Gastrocnemius medialis (tissue), 4 donors: ENCODE measurements at regions not wholly inside any gene's neighbourhood (a gene's known extent, or its start where the extent isn't known, plus 50 kb on each side); places are given as distances from the start of the nearest gene placed in this dataset.

Experiments
- ATAC-seq, 2 donors: fragments of 150-250 bp; one replicate each; pipeline ENCODE4 v1.9.1; 2016
- DNase-seq, 2 donors: peaks; one replicate each; pipeline ENCODE4 v3.0.0-alpha.2; 2019
- H3K27ac ChIP-seq, 4 donors: fragments of 200-600 bp; sonication (generic); 1 replicate in 1 of 4; 2 replicates in 3 of 4; pipeline ENCODE4 v1.5.1; 2016 to 2018; ENCODE audit warnings: mild to moderate bottlenecking in 2 of 4, moderate library complexity in 1 of 4
- H3K27me3 ChIP-seq, 3 donors: fragments of 200-600 bp; sonication (generic) in 2 of 3; 1 replicate in 1 of 3; 2 replicates in 2 of 3; pipeline versions ENCODE4 v1.5.1 to v1.6.0; 2016 to 2019; ENCODE audit warnings: mild to moderate bottlenecking in 1 of 3, moderate library complexity in 1 of 3
- H3K36me3 ChIP-seq, 2 donors: fragments of 200-600 bp; sonication (generic) in 1 of 2; one replicate each; pipeline ENCODE4 v1.5.1; 2017 to 2018
- H3K4me1 ChIP-seq, 2 donors: fragments of 200-600 bp; sonication (generic) in 1 of 2; one replicate each; pipeline ENCODE4 v1.5.1; 2016 to 2017; ENCODE audit warnings: mild to moderate bottlenecking in 2 of 2
- H3K4me3 ChIP-seq, 4 donors: fragments of 200-600 bp; sonication (generic) in 3 of 4; 1 replicate in 1 of 4; 2 replicates in 3 of 4; pipeline ENCODE4 v1.5.1; 2016 to 2019; ENCODE audit warnings: mild to moderate bottlenecking in 2 of 4
- H3K9me3 ChIP-seq, 3 donors: fragments of 200-600 bp; sonication (generic) in 2 of 3; 1 replicate in 1 of 3; 2 replicates in 2 of 3; pipeline ENCODE4 v1.5.1; 2016 to 2019
- POLR2A ChIP-seq, 2 donors: fragments of 450-650 bp; IDR thresholded peaks; one replicate each; pipeline ENCODE4 v1.6.1; 2017; ENCODE audit warnings: antibody characterized with exemption in 2 of 2, mild to moderate bottlenecking in 2 of 2, moderate library complexity in 2 of 2
- in situ Hi-C, 4 donors: fragments of 200-750 bp; cut with MboI; loops; one replicate each; pipeline versions ENCODE4 v1.15.0 to v1.8.0; 2017; ENCODE audit warnings: low sequenced_read_pairs in 4 of 4
- intact Hi-C: fragments of 100-400 bp; cut with DNase I; formaldehyde crosslinking; loops from one replicate; pipeline ENCODE4 v1.15.1; 2023; ENCODE audit warnings: low total_unique reads
- TF ChIP-seq, protein P1 (sequence below), 5 experiments: fragments of 450-650 bp in 3 of 5; fragments of 200-600 bp in 2 of 5; sonication (generic) in 2 of 5; IDR thresholded peaks in 4 of 5; conservative IDR thresholded peaks in 1 of 5; 1 replicate in 4 of 5; 2 replicates in 1 of 5; pipeline ENCODE4 v1.5.1; 2016 to 2019; ENCODE audit warnings: antibody characterized with exemption in 5 of 5, mild to moderate bottlenecking in 3 of 5, moderate library complexity in 3 of 5

GRCh38 chr13:91228108-91228507 is 119.4 kb upstream of the MIR17HG start:
- no peak for ATAC-seq
- H3K27me3 ChIP-seq, result no peaks in the 10 kb centered on the region
- in situ Hi-C loops, result no loop called here
- H3K36me3 ChIP-seq, result no peaks in the 10 kb centered on the region
- no peak for TF ChIP-seq POLR2A (IDR thresholded peaks at IDR 0.05)
- TF ChIP-seq, protein P1, sequence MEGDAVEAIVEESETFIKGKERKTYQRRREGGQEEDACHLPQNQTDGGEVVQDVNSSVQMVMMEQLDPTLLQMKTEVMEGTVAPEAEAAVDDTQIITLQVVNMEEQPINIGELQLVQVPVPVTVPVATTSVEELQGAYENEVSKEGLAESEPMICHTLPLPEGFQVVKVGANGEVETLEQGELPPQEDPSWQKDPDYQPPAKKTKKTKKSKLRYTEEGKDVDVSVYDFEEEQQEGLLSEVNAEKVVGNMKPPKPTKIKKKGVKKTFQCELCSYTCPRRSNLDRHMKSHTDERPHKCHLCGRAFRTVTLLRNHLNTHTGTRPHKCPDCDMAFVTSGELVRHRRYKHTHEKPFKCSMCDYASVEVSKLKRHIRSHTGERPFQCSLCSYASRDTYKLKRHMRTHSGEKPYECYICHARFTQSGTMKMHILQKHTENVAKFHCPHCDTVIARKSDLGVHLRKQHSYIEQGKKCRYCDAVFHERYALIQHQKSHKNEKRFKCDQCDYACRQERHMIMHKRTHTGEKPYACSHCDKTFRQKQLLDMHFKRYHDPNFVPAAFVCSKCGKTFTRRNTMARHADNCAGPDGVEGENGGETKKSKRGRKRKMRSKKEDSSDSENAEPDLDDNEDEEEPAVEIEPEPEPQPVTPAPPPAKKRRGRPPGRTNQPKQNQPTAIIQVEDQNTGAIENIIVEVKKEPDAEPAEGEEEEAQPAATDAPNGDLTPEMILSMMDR (IDR thresholded peaks at IDR 0.05 in 4 of 5, conservative IDR thresholded peaks at IDR 0.05 in 1 of 5), result no peak
- H3K9me3 ChIP-seq, result no peaks in the 10 kb centered on the region
- no peak for DNase-seq
- no peaks in the 10 kb centered on the region for H3K4me1 ChIP-seq
- H3K27ac ChIP-seq, result no peak overlapping the region
- intact Hi-C loops, result no loop called here
- no peak overlapping the region for H3K4me3 ChIP-seq

DNA sequence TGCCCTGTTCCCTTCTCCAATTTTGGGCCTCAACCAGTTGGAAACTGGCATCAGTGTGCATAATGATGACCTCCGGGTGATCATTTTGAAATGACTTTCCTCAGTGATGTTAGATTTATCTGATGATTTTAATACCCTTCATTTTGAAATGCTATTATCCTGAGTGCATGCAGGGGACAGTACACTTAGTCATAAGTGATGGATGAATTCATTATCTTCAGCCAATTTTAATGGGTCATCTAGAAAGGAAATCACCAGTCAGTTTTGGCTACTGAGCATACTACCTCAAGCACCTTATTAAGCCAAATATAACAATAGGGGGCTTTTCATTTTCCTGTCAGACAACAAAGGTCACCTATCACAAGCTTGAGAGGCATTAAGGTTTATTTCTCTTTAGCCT is 118.5 kb upstream of the MIR17HG start:
- in situ Hi-C loops, result no loop called here
- TF ChIP-seq POLR2A (IDR thresholded peaks at IDR 0.05), result no peak
- no peaks in the 10 kb centered on the region for H3K36me3 ChIP-seq
- intact Hi-C loops, result no loop called here
- H3K27me3 ChIP-seq, result no peaks in the 10 kb centered on the region
- H3K4me3 ChIP-seq, result no peak overlapping the region
- no peaks in the 10 kb centered on the region for H3K4me1 ChIP-seq
- no peaks in the 10 kb centered on the region for H3K9me3 ChIP-seq
- ATAC-seq (no peak), DNase-seq (no peak)
- no peak overlapping the region for H3K27ac ChIP-seq

DNA sequence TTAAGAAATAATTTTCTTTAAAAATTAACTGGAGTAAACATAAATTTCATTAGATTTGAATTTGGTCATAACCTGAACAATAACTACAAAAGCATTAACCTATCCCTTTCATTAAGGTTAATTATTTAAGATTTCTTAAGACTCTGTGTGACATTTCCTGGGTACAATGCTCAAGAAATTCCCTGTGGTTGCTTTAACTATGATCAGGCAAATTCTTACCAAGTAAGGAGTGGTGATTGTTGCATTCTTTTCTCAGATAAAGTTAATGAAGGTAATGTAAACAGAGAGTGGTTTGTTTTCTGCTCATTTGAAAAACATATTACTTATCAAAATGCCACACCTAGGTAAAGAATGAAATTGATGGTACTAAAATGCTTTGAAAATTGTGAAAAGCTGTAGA is 114.8 kb upstream of the MIR17HG start:
- DNase-seq (no peak), ATAC-seq (no peak)
- Histone ChIP-seq H3K4me1 (no peaks in the 10 kb centered on the region), H3K9me3 (no peaks in the 10 kb centered on the region), H3K27me3 (no peaks in the 10 kb centered on the region), H3K36me3 (no peaks in the 10 kb centered on the region), H3K4me3 (no peak overlapping the region), H3K27ac (no peak overlapping the region)
- in situ Hi-C loops, result no loop called here
- TF ChIP-seq, protein P1 (IDR thresholded peaks at IDR 0.05 in 4 of 5, conservative IDR thresholded peaks at IDR 0.05 in 1 of 5), result no peak
- no peak for TF ChIP-seq POLR2A (IDR thresholded peaks at IDR 0.05)
- intact Hi-C loops, result no loop called here

DNA sequence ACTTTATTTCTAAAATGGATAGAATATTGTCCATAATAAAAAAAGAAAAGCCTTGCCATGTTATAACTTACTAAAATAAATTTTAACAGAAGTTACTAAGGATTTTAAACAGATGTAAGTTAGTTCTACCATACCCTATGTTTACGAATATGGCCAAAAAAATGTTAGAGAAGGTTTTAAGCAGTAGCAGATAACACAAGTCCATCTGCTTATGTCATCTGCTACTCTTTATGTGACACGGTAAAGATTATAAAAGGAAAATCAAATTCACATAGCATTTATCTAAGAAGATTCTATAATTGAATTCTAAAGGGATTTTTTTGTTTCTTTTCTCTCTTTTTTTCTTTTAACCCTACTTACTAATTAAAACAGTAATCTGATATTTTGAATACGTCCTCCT is 114.2 kb upstream of the MIR17HG start:
- ATAC-seq (no peak), DNase-seq (no peak)
- Histone ChIP-seq H3K4me3 (no peak overlapping the region), H3K27ac (no peak overlapping the region), H3K4me1 (no peaks in the 10 kb centered on the region), H3K36me3 (no peaks in the 10 kb centered on the region), H3K9me3 (no peaks in the 10 kb centered on the region), H3K27me3 (no peaks in the 10 kb centered on the region)
- TF ChIP-seq POLR2A (IDR thresholded peaks at IDR 0.05), result no peak
- TF ChIP-seq, protein P1 (IDR thresholded peaks at IDR 0.05 in 4 of 5, conservative IDR thresholded peaks at IDR 0.05 in 1 of 5), result no peak
- intact Hi-C loops (no loop called here), in situ Hi-C loops (no loop called here)

DNA sequence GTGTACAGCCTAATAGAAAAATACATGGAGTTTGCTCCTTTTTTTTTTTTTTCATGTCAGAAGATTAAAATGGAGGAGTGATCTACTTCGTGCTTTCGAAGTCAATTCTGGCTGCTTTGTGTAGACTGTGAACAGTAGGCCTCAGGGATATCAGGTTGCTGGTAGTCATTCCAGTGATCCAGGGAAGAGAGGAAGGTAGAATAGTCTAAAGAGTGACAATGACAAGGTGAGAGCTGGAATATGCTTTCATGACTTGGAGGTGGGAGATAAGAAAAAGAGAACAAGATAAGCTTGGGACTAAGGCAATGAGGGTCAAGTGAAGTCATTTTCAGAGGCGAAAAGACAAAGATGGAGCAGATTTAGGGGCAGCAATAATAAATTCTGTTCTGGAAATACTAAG is 111.3 kb upstream of the MIR17HG start:
- no peak for TF ChIP-seq POLR2A (IDR thresholded peaks at IDR 0.05)
- TF ChIP-seq, protein P1 (IDR thresholded peaks at IDR 0.05 in 4 of 5, conservative IDR thresholded peaks at IDR 0.05 in 1 of 5), result no peak
- in situ Hi-C loops (no loop called here), intact Hi-C loops (no loop called here)
- H3K9me3 ChIP-seq, result no peaks in the 10 kb centered on the region
- no peak overlapping the region for H3K27ac ChIP-seq
- H3K4me1 ChIP-seq, result no peaks in the 10 kb centered on the region
- ATAC-seq (no peak), DNase-seq (no peak)
- H3K27me3 ChIP-seq, result no peaks in the 10 kb centered on the region
- no peaks in the 10 kb centered on the region for H3K36me3 ChIP-seq
- no peak overlapping the region for H3K4me3 ChIP-seq
